HEK293 (cell line): ENCODE measurements at regions not wholly inside any gene's neighbourhood (a gene's known extent, or its start where the extent isn't known, plus 50 kb on each side); places are given as distances from the start of the nearest gene placed in this dataset.

Source experiments
- GLI4 ChIP-seq: fragments of 450-650 bp; formaldehyde crosslinking; IDR thresholded peaks from 2 replicates; pipeline ENCODE4 v1.5.1; 2016; ENCODE audit warnings: missing biosample characterization, missing genetic modification characterization
- RBAK ChIP-seq: fragments of 450-650 bp; formaldehyde crosslinking; IDR thresholded peaks from 2 replicates; pipeline ENCODE4 v1.5.1; 2016; ENCODE audit warnings: missing biosample characterization, missing genetic modification characterization
- SP3 ChIP-seq: fragments of 450-650 bp; formaldehyde crosslinking; IDR thresholded peaks from 2 replicates; pipeline ENCODE4 v1.5.1; 2016; ENCODE audit warnings: missing biosample characterization, missing genetic modification characterization
- TCF7L2 ChIP-seq: IDR thresholded peaks from 2 replicates; pipeline ENCODE4 v1.6.1; 2011; ENCODE audit warnings: low read depth, mild to moderate bottlenecking, inconsistent platforms, low read length, moderate library complexity, borderline replicate concordance
- ZBTB1 ChIP-seq: fragments of 450-650 bp; formaldehyde crosslinking; IDR thresholded peaks from 2 replicates; pipeline ENCODE4 v1.5.1; 2016; ENCODE audit warnings: missing biosample characterization, missing genetic modification characterization
- ZEB2 ChIP-seq: fragments of 450-650 bp; formaldehyde crosslinking; IDR thresholded peaks from 2 replicates; pipeline ENCODE4 v1.5.1; 2016; ENCODE audit warnings: missing biosample characterization, missing genetic modification characterization
- ZNF121 ChIP-seq: fragments of 450-650 bp; formaldehyde crosslinking; IDR thresholded peaks from 2 replicates; pipeline ENCODE4 v1.5.1; 2016; ENCODE audit warnings: missing biosample characterization, missing genetic modification characterization
- ZNF776 ChIP-seq: fragments of 450-650 bp; formaldehyde crosslinking; IDR thresholded peaks from 2 replicates; pipeline ENCODE4 v1.5.0; 2017; ENCODE audit warnings: missing biosample characterization, missing genetic modification characterization, borderline replicate concordance
- TF ChIP-seq, protein P1 (sequence below): fragments of 450-650 bp; formaldehyde crosslinking; IDR thresholded peaks from 2 replicates; pipeline ENCODE4 v1.5.1; 2017; ENCODE audit warnings: missing biosample characterization, mild to moderate bottlenecking, missing genetic modification characterization, moderate library complexity
- TF ChIP-seq, protein P2 (sequence below): fragments of 450-650 bp; formaldehyde crosslinking; IDR thresholded peaks from 2 replicates; pipeline ENCODE4 v1.5.1; 2016; ENCODE audit warnings: missing biosample characterization, missing genetic modification characterization

DNA sequence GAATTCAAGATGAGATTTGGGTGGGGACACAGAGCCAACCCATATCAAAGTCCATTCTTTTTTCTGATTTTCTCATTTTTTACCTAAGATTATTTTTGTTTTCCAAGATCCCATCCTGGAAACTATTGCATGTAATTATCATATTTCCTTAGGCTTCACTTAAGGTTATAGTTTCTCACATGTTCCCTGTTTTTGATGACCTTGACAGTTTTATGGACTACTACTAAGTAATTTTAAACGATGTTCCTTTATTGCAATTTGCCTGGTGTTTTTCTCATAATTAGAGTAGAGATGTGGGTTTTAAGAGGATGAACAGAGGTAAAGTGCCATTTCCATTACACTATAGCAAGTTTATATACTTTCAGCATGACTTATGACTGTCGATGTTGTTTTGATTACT is 795.1 kb downstream of the FAT4 start:
- no peak for TF ChIP-seq RBAK (tag by site-specific recombination)
- TF ChIP-seq SP3, result no peak
- TF ChIP-seq ZBTB1 (tag by site-specific recombination), result no peak
- TF ChIP-seq ZEB2, result no peak
- TF ChIP-seq GLI4, result no peak
- TF ChIP-seq, protein P1, sequence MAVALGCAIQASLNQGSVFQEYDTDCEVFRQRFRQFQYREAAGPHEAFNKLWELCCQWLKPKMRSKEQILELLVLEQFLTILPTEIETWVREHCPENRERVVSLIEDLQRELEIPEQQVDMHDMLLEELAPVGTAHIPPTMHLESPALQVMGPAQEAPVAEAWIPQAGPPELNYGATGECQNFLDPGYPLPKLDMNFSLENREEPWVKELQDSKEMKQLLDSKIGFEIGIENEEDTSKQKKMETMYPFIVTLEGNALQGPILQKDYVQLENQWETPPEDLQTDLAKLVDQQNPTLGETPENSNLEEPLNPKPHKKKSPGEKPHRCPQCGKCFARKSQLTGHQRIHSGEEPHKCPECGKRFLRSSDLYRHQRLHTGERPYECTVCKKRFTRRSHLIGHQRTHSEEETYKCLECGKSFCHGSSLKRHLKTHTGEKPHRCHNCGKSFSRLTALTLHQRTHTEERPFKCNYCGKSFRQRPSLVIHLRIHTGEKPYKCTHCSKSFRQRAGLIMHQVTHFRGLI (tag by site-specific recombination), result no peak
- TF ChIP-seq ZNF776 (tag by site-specific recombination), result no peak
- TF ChIP-seq, protein P2, sequence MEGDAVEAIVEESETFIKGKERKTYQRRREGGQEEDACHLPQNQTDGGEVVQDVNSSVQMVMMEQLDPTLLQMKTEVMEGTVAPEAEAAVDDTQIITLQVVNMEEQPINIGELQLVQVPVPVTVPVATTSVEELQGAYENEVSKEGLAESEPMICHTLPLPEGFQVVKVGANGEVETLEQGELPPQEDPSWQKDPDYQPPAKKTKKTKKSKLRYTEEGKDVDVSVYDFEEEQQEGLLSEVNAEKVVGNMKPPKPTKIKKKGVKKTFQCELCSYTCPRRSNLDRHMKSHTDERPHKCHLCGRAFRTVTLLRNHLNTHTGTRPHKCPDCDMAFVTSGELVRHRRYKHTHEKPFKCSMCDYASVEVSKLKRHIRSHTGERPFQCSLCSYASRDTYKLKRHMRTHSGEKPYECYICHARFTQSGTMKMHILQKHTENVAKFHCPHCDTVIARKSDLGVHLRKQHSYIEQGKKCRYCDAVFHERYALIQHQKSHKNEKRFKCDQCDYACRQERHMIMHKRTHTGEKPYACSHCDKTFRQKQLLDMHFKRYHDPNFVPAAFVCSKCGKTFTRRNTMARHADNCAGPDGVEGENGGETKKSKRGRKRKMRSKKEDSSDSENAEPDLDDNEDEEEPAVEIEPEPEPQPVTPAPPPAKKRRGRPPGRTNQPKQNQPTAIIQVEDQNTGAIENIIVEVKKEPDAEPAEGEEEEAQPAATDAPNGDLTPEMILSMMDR (tag by site-specific recombination), result no peak
- TF ChIP-seq TCF7L2, result no peak
- TF ChIP-seq ZNF121, result no peak
